HEK293 (cell line): ENCODE measurements at regions not wholly inside any gene's neighbourhood (a gene's known extent, or its start where the extent isn't known, plus 50 kb on each side); places are given as distances from the start of the nearest gene placed in this dataset.
A peak's percentile ranks its signal among the peaks of the same experiment; 100 is the strongest.

Source experiments
- EGR2 ChIP-seq: fragments of 450-650 bp; formaldehyde crosslinking; IDR thresholded peaks from 2 replicates; pipeline ENCODE4 v1.5.1; 2016; ENCODE audit warnings: low read depth, missing biosample characterization, missing genetic modification characterization
- KLF10 ChIP-seq: fragments of 450-650 bp; IDR thresholded peaks from 2 replicates; pipeline ENCODE4 v1.5.1; 2018; ENCODE audit warnings: missing biosample characterization, mild to moderate bottlenecking, missing genetic modification characterization
- PRDM1 ChIP-seq: fragments of 450-650 bp; formaldehyde crosslinking; IDR thresholded peaks from 2 replicates; pipeline ENCODE4; 2016; ENCODE audit warnings: missing biosample characterization, missing genetic modification characterization
- ZBTB20 ChIP-seq: fragments of 450-650 bp; formaldehyde crosslinking; IDR thresholded peaks from 2 replicates; pipeline ENCODE4 v1.5.1; 2016; ENCODE audit warnings: missing biosample characterization, missing genetic modification characterization
- ZNF2 ChIP-seq: fragments of 450-650 bp; formaldehyde crosslinking; IDR thresholded peaks from 2 replicates; pipeline ENCODE4 v1.5.1; 2016; ENCODE audit warnings: missing biosample characterization, missing genetic modification characterization
- ZNF221 ChIP-seq: fragments of 450-650 bp; formaldehyde crosslinking; IDR thresholded peaks from 2 replicates; pipeline ENCODE4 v1.5.1; 2017; ENCODE audit warnings: missing biosample characterization, missing genetic modification characterization, borderline replicate concordance
- ZNF707 ChIP-seq: fragments of 450-650 bp; formaldehyde crosslinking; IDR thresholded peaks from 2 replicates; pipeline ENCODE4 v1.5.1; 2016; ENCODE audit warnings: missing biosample characterization, missing genetic modification characterization
- ZNF843 ChIP-seq: fragments of 450-650 bp; formaldehyde crosslinking; IDR thresholded peaks from 2 replicates; pipeline ENCODE4 v1.5.1; 2016; ENCODE audit warnings: missing biosample characterization, missing genetic modification characterization
- TF ChIP-seq, protein P1 (sequence below): fragments of 450-650 bp; formaldehyde crosslinking; IDR thresholded peaks from 2 replicates; pipeline ENCODE4 v1.5.1; 2016; ENCODE audit warnings: missing biosample characterization, missing genetic modification characterization, borderline replicate concordance
- TF ChIP-seq, protein P2 (sequence below): fragments of 450-650 bp; formaldehyde crosslinking; IDR thresholded peaks from 2 replicates; pipeline ENCODE4 v1.5.1; 2016; ENCODE audit warnings: missing biosample characterization, missing genetic modification characterization
- TF ChIP-seq, protein P3 (sequence below): fragments of 450-650 bp; formaldehyde crosslinking; IDR thresholded peaks from 2 replicates; pipeline ENCODE4 v1.5.1; 2016; ENCODE audit warnings: missing biosample characterization, missing genetic modification characterization, low read depth
- TF ChIP-seq, protein P4 (sequence below): fragments of 450-650 bp; formaldehyde crosslinking; IDR thresholded peaks from 2 replicates; pipeline ENCODE4 v1.5.1; 2017; ENCODE audit warnings: missing biosample characterization, missing genetic modification characterization
- TF ChIP-seq, protein P5 (sequence below): fragments of 450-650 bp; formaldehyde crosslinking; IDR thresholded peaks from 2 replicates; pipeline ENCODE4 v1.5.1; 2016; ENCODE audit warnings: missing biosample characterization, missing genetic modification characterization
- TF ChIP-seq, protein P6 (sequence below): fragments of 450-650 bp; formaldehyde crosslinking; IDR thresholded peaks from 2 replicates; pipeline ENCODE4 v1.5.0; 2017; ENCODE audit warnings: missing biosample characterization, missing genetic modification characterization, borderline replicate concordance

DNA sequence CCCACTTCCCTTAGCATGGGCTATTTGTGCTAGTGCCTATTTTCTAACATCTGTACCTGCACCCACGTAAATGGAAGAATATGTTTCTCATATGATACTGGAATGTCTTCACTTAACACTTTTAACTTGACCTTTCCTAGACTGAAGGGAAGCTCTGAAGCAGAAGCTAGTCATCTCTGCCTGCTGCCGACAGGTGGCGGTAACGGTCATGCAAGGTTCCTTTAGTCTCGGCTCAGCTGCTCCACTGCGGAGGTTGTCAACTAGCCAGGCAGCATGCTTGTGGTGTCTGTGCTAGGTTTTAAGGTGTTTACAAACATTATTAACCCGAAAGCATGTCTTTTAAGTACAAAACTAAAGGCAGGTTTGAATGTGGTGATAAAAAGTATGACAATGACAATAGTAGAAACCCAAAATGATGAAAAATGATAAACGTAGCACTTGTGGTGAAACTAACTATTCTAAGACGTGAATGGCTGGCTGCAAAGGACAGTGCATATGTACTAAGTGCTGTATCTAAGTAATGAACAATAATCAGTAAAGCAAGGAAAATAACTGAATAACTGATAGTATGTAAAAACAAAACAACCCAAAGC lies 117.2 kb downstream of the GRIN2B start:
- no peak for TF ChIP-seq ZNF221 (tag by site-specific recombination)
- no peak for TF ChIP-seq ZNF843 (tag by site-specific recombination)
- TF ChIP-seq, protein P1, sequence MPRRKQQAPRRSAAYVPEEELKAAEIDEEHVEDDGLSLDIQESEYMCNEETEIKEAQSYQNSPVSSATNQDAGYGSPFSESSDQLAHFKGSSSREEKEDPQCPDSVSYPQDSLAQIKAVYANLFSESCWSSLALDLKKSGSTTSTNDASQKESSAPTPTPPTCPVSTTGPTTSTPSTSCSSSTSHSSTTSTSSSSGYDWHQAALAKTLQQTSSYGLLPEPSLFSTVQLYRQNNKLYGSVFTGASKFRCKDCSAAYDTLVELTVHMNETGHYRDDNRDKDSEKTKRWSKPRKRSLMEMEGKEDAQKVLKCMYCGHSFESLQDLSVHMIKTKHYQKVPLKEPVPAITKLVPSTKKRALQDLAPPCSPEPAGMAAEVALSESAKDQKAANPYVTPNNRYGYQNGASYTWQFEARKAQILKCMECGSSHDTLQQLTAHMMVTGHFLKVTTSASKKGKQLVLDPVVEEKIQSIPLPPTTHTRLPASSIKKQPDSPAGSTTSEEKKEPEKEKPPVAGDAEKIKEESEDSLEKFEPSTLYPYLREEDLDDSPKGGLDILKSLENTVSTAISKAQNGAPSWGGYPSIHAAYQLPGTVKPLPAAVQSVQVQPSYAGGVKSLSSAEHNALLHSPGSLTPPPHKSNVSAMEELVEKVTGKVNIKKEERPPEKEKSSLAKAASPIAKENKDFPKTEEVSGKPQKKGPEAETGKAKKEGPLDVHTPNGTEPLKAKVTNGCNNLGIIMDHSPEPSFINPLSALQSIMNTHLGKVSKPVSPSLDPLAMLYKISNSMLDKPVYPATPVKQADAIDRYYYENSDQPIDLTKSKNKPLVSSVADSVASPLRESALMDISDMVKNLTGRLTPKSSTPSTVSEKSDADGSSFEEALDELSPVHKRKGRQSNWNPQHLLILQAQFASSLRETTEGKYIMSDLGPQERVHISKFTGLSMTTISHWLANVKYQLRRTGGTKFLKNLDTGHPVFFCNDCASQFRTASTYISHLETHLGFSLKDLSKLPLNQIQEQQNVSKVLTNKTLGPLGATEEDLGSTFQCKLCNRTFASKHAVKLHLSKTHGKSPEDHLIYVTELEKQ (tag by site-specific recombination) = no peak
- TF ChIP-seq, protein P2, sequence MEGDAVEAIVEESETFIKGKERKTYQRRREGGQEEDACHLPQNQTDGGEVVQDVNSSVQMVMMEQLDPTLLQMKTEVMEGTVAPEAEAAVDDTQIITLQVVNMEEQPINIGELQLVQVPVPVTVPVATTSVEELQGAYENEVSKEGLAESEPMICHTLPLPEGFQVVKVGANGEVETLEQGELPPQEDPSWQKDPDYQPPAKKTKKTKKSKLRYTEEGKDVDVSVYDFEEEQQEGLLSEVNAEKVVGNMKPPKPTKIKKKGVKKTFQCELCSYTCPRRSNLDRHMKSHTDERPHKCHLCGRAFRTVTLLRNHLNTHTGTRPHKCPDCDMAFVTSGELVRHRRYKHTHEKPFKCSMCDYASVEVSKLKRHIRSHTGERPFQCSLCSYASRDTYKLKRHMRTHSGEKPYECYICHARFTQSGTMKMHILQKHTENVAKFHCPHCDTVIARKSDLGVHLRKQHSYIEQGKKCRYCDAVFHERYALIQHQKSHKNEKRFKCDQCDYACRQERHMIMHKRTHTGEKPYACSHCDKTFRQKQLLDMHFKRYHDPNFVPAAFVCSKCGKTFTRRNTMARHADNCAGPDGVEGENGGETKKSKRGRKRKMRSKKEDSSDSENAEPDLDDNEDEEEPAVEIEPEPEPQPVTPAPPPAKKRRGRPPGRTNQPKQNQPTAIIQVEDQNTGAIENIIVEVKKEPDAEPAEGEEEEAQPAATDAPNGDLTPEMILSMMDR = peak; percentile 64
- TF ChIP-seq ZNF2 (tag by site-specific recombination) = no peak
- TF ChIP-seq ZNF707 (tag by site-specific recombination) = no peak
- TF ChIP-seq, protein P3, sequence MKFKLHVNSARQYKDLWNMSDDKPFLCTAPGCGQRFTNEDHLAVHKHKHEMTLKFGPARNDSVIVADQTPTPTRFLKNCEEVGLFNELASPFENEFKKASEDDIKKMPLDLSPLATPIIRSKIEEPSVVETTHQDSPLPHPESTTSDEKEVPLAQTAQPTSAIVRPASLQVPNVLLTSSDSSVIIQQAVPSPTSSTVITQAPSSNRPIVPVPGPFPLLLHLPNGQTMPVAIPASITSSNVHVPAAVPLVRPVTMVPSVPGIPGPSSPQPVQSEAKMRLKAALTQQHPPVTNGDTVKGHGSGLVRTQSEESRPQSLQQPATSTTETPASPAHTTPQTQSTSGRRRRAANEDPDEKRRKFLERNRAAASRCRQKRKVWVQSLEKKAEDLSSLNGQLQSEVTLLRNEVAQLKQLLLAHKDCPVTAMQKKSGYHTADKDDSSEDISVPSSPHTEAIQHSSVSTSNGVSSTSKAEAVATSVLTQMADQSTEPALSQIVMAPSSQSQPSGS (tag by site-specific recombination) = no peak
- TF ChIP-seq, protein P4, sequence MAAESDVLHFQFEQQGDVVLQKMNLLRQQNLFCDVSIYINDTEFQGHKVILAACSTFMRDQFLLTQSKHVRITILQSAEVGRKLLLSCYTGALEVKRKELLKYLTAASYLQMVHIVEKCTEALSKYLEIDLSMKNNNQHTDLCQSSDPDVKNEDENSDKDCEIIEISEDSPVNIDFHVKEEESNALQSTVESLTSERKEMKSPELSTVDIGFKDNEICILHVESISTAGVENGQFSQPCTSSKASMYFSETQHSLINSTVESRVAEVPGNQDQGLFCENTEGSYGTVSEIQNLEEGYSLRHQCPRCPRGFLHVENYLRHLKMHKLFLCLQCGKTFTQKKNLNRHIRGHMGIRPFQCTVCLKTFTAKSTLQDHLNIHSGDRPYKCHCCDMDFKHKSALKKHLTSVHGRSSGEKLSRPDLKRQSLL (tag by site-specific recombination) = no peak
- no peak for TF ChIP-seq EGR2
- TF ChIP-seq, protein P5, sequence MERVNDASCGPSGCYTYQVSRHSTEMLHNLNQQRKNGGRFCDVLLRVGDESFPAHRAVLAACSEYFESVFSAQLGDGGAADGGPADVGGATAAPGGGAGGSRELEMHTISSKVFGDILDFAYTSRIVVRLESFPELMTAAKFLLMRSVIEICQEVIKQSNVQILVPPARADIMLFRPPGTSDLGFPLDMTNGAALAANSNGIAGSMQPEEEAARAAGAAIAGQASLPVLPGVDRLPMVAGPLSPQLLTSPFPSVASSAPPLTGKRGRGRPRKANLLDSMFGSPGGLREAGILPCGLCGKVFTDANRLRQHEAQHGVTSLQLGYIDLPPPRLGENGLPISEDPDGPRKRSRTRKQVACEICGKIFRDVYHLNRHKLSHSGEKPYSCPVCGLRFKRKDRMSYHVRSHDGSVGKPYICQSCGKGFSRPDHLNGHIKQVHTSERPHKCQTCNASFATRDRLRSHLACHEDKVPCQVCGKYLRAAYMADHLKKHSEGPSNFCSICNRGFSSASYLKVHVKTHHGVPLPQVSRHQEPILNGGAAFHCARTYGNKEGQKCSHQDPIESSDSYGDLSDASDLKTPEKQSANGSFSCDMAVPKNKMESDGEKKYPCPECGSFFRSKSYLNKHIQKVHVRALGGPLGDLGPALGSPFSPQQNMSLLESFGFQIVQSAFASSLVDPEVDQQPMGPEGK = no peak
- TF ChIP-seq PRDM1 (tag by site-specific recombination) = no peak
- no peak for TF ChIP-seq KLF10 (tag by site-specific recombination)
- TF ChIP-seq, protein P6, sequence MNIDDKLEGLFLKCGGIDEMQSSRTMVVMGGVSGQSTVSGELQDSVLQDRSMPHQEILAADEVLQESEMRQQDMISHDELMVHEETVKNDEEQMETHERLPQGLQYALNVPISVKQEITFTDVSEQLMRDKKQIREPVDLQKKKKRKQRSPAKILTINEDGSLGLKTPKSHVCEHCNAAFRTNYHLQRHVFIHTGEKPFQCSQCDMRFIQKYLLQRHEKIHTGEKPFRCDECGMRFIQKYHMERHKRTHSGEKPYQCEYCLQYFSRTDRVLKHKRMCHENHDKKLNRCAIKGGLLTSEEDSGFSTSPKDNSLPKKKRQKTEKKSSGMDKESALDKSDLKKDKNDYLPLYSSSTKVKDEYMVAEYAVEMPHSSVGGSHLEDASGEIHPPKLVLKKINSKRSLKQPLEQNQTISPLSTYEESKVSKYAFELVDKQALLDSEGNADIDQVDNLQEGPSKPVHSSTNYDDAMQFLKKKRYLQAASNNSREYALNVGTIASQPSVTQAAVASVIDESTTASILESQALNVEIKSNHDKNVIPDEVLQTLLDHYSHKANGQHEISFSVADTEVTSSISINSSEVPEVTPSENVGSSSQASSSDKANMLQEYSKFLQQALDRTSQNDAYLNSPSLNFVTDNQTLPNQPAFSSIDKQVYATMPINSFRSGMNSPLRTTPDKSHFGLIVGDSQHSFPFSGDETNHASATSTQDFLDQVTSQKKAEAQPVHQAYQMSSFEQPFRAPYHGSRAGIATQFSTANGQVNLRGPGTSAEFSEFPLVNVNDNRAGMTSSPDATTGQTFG (tag by site-specific recombination) = no peak
- no peak for TF ChIP-seq ZBTB20 (tag by site-specific recombination)
